Endothelial cell of umbilical vein (primary cell): ENCODE measurements at regions not wholly inside any gene's neighbourhood (a gene's known extent, or its start where the extent isn't known, plus 50 kb on each side); places are given as distances from the start of the nearest gene placed in this dataset.

Source experiments
- BruUV-seq: library from RNA; stranded (reverse); fragments of 400-500 nt; replicated peaks from 2 replicates; lab custom pipeline; 2021; lab: Mats Ljungman, UMichigan
- CTCF ChIA-PET: fragments of 300-600, 350-600 bp; sonication (Branson Sonifier 250); formaldehyde crosslinking; loops from one replicate; lab custom pipeline; 2021; ENCODE audit warnings: antibody characterized with exemption, inconsistent platforms; lab: Charles Lee
- POLR2A ChIA-PET: fragments of 300-600, 350-600 bp; sonication (Branson Sonifier 250); formaldehyde crosslinking; loops from one replicate; lab custom pipeline; 2021; ENCODE audit warnings: antibody characterized with exemption, inconsistent platforms; lab: Charles Lee
- DNase-seq: peaks from one replicate; pipeline ENCODE4 v3.0.0-alpha.2; 2011; ENCODE audit warnings: low read depth, low spot score
- FAIRE-seq: peaks from 2 replicates; lab custom pipeline; 2011; peaks lifted over from hg19 to GRCh38; lab: Jason Lieb, UNC
- H2AFZ ChIP-seq: 2 replicates; pipeline ENCODE4 v1.6.0; 2012; ENCODE audit warnings: low read depth, low read length, control low read depth, inconsistent platforms
- H3K27ac ChIP-seq: 2 replicates; pipeline ENCODE4 v1.5.1; 2011; ENCODE audit warnings: low read depth, mild to moderate bottlenecking, control low read depth, low read length, moderate library complexity; ENCODE audit not compliant: insufficient read depth
- H3K27me3 ChIP-seq, 2 experiments: 2 replicates each; pipeline versions ENCODE4 v1.6.0 to v1.6.1; 2011; ENCODE audit warnings: low read length in 2 of 2, mixed read lengths in 1 of 2; ENCODE audit not compliant: control insufficient read depth in 2 of 2, insufficient read depth in 2 of 2
- H3K36me3 ChIP-seq, 2 experiments: 2 replicates in 1 of 2; 3 replicates in 1 of 2; pipeline ENCODE4 v1.5.1; 2011; ENCODE audit warnings: low read length in 2 of 2, mild to moderate bottlenecking in 1 of 2, moderate library complexity in 1 of 2; ENCODE audit not compliant: control insufficient read depth in 2 of 2, insufficient read depth in 2 of 2; ENCODE audit errors: extremely low read depth in 1 of 2
- H3K4me1 ChIP-seq: 3 replicates; pipeline ENCODE4 v1.5.1; 2011; ENCODE audit warnings: mild to moderate bottlenecking, low read length; ENCODE audit not compliant: control insufficient read depth, insufficient read depth; ENCODE audit errors: extremely low read depth
- H3K4me2 ChIP-seq: 2 replicates; pipeline ENCODE4 v1.6.1; 2011; ENCODE audit warnings: low read length, control low read depth, mixed read lengths; ENCODE audit not compliant: insufficient read depth
- H3K4me3 ChIP-seq, 3 experiments: fragments of 200-600 bp in 1 of 3; sonication (generic), shearing (Covaris generic) in 1 of 3; replicated peaks in 1 of 3; 2 replicates each; pipeline ENCODE4 v1.5.1; 2011 to 2016; ENCODE audit warnings: control low read depth in 3 of 3, low read length in 3 of 3, mild to moderate bottlenecking in 2 of 3, inconsistent platforms in 1 of 3, low read depth in 1 of 3, moderate library complexity in 1 of 3; ENCODE audit not compliant: insufficient read depth in 1 of 3
- H3K79me2 ChIP-seq: 2 replicates; pipeline ENCODE4 v1.6.0; 2012; ENCODE audit warnings: low read length, inconsistent platforms; ENCODE audit not compliant: control insufficient read depth, insufficient read depth
- H3K9ac ChIP-seq: replicated peaks from 2 replicates; pipeline ENCODE3; 2011; ENCODE audit warnings: low read length, control low read depth; ENCODE audit not compliant: insufficient read depth; ENCODE audit errors: extremely low read depth
- H3K9me1 ChIP-seq: replicated peaks from 3 replicates; pipeline ENCODE4 v1.6.0; 2011; ENCODE audit warnings: mild to moderate bottlenecking, low read length; ENCODE audit not compliant: control insufficient read depth, insufficient read depth; ENCODE audit errors: extremely low read depth
- H3K9me3 ChIP-seq: replicated peaks from 2 replicates; pipeline ENCODE4 v1.5.1; 2012; ENCODE audit warnings: low read length, inconsistent platforms; ENCODE audit not compliant: control insufficient read depth, insufficient read depth
- H4K20me1 ChIP-seq: replicated peaks from 2 replicates; pipeline ENCODE3; 2011; ENCODE audit warnings: mild to moderate bottlenecking, low read length; ENCODE audit not compliant: control insufficient read depth, insufficient read depth; ENCODE audit errors: extremely low read depth
- CTCF ChIP-seq, 2 donors: IDR thresholded peaks; 1 replicate in 1 of 2; 2 replicates in 1 of 2; pipeline ENCODE4 v1.5.1; 2011; ENCODE audit warnings: low read length in 2 of 2, mild to moderate bottlenecking in 2 of 2, moderate library complexity in 2 of 2, control low read depth in 1 of 2, inconsistent platforms in 1 of 2, low read depth in 1 of 2; ENCODE audit not compliant: insufficient read depth in 1 of 2; ENCODE audit errors: extremely low read depth in 1 of 2
- EZH2 ChIP-seq: IDR thresholded peaks from 2 replicates; pipeline ENCODE4 v1.6.1; 2012; ENCODE audit warnings: borderline replicate concordance, low read depth, mild to moderate bottlenecking, moderate library complexity, low read length, inconsistent platforms; ENCODE audit not compliant: severe bottlenecking
- FOS ChIP-seq: IDR thresholded peaks from 2 replicates; pipeline ENCODE4 v1.6.1; 2011; ENCODE audit warnings: mild to moderate bottlenecking, low read length, moderate library complexity, borderline replicate concordance; ENCODE audit not compliant: insufficient read depth
- GATA2 ChIP-seq: IDR thresholded peaks from 2 replicates; pipeline ENCODE4 v1.7.0; 2011; ENCODE audit warnings: low read depth, mild to moderate bottlenecking, moderate library complexity, mixed read lengths, low read length; ENCODE audit not compliant: insufficient read length, insufficient read depth
- JUN ChIP-seq: IDR thresholded peaks from 2 replicates; pipeline ENCODE4 v1.6.1; 2011; ENCODE audit warnings: borderline replicate concordance, low read depth; ENCODE audit not compliant: insufficient read length, insufficient read depth
- MAX ChIP-seq: IDR thresholded peaks from 2 replicates; pipeline ENCODE4 v1.6.1; 2011; ENCODE audit not compliant: insufficient read depth, insufficient read length
- MYC ChIP-seq: IDR thresholded peaks from one replicate; pipeline ENCODE4 v1.6.1; 2011; ENCODE audit warnings: mild to moderate bottlenecking, low read depth, low read length
- POLR2A ChIP-seq: IDR thresholded peaks from 2 replicates; pipeline ENCODE4 v1.6.1; 2012; ENCODE audit warnings: low read depth, mild to moderate bottlenecking, control low read depth, low read length
- POLR2AphosphoS5 ChIP-seq: IDR thresholded peaks from 2 replicates; pipeline ENCODE4 v1.6.1; 2012; ENCODE audit warnings: low read depth, mild to moderate bottlenecking, control low read depth, low read length, moderate library complexity; ENCODE audit not compliant: insufficient read depth
- dilution Hi-C: fragments of 300-500 bp; cut with MboI; formaldehyde crosslinking; loops from one replicate; pipeline ENCODE4 v1.15.0; 2019; ENCODE audit warnings: low sequenced_read_pairs; ENCODE audit not compliant: extremely low pct_ligation_motif_present
- intact Hi-C: fragments of 100-400 bp; cut with micrococcal nuclease; formaldehyde crosslinking; loops from one replicate; pipeline ENCODE4 v1.10.0; 2022

- Histone ChIP-seq H3K9me1 (no peaks in the 10 kb centered on the region), H3K36me3 (no peaks in the 10 kb centered on the region), H3K4me3 (no peak overlapping the region), H2AFZ (no peak overlapping the region), H3K9me3 (no peaks in the 10 kb centered on the region), H3K79me2 (no peaks in the 10 kb centered on the region), H3K4me1 (no peaks in the 10 kb centered on the region), H3K9ac (no peak overlapping the region), H3K27me3 (no peaks in the 10 kb centered on the region), H4K20me1 (no peaks in the 10 kb centered on the region), H3K27ac (no peak overlapping the region), H3K4me2 (no peak overlapping the region)
- BruUV-seq: no TSS peak
- DNase-seq: no peak
- POLR2A ChIA-PET: no interaction called here
- TF ChIP-seq EZH2 (no peak), JUN (no peak), MAX (no peak), CTCF (IDR thresholded peaks at IDR 0.05; ENCODE audit: extremely low read depth in 1 of 2, insufficient read depth in 1 of 2, low read depth in 1 of 2, low read length in 2 of 2) (no peak), MYC (no peak), FOS (no peak), GATA2 (no peak), POLR2A (no peak), POLR2AphosphoS5 (no peak)
- intact Hi-C loops: no loop called here
- FAIRE-seq: no peak
- dilution Hi-C loops: no loop called here
- CTCF ChIA-PET: no interaction called here
Observed at GRCh38 chr7:47669178-47669891, 87.4 kb upstream of the TNS3 start.
